Endothelial cell of umbilical vein (primary cell): ENCODE measurements at regions not wholly inside any gene's neighbourhood (a gene's known extent, or its start where the extent isn't known, plus 50 kb on each side); places are given as distances from the start of the nearest gene placed in this dataset.

Experiments
- BruUV-seq: library from RNA; stranded (reverse); fragments of 400-500 nt; replicated peaks from 2 replicates; lab custom pipeline; 2021; lab: Mats Ljungman, UMichigan
- CTCF ChIA-PET: fragments of 300-600, 350-600 bp; sonication (Branson Sonifier 250); formaldehyde crosslinking; loops from one replicate; lab custom pipeline; 2021; ENCODE audit warnings: antibody characterized with exemption, inconsistent platforms; lab: Charles Lee
- POLR2A ChIA-PET: fragments of 300-600, 350-600 bp; sonication (Branson Sonifier 250); formaldehyde crosslinking; loops from one replicate; lab custom pipeline; 2021; ENCODE audit warnings: antibody characterized with exemption, inconsistent platforms; lab: Charles Lee
- DNase-seq: peaks from one replicate; pipeline ENCODE4 v3.0.0-alpha.2; 2011; ENCODE audit warnings: low read depth, low spot score
- FAIRE-seq: peaks from 2 replicates; lab custom pipeline; 2011; peaks lifted over from hg19 to GRCh38; lab: Jason Lieb, UNC
- H2AFZ ChIP-seq: 2 replicates; pipeline ENCODE4 v1.6.0; 2012; ENCODE audit warnings: low read depth, low read length, control low read depth, inconsistent platforms
- H3K27ac ChIP-seq: 2 replicates; pipeline ENCODE4 v1.5.1; 2011; ENCODE audit warnings: low read depth, mild to moderate bottlenecking, control low read depth, low read length, moderate library complexity; ENCODE audit not compliant: insufficient read depth
- H3K27me3 ChIP-seq, 2 experiments: 2 replicates each; pipeline versions ENCODE4 v1.6.0 to v1.6.1; 2011; ENCODE audit warnings: low read length in 2 of 2, mixed read lengths in 1 of 2; ENCODE audit not compliant: control insufficient read depth in 2 of 2, insufficient read depth in 2 of 2
- H3K36me3 ChIP-seq, 2 experiments: 2 replicates in 1 of 2; 3 replicates in 1 of 2; pipeline ENCODE4 v1.5.1; 2011; ENCODE audit warnings: low read length in 2 of 2, mild to moderate bottlenecking in 1 of 2, moderate library complexity in 1 of 2; ENCODE audit not compliant: control insufficient read depth in 2 of 2, insufficient read depth in 2 of 2; ENCODE audit errors: extremely low read depth in 1 of 2
- H3K4me1 ChIP-seq: 3 replicates; pipeline ENCODE4 v1.5.1; 2011; ENCODE audit warnings: mild to moderate bottlenecking, low read length; ENCODE audit not compliant: control insufficient read depth, insufficient read depth; ENCODE audit errors: extremely low read depth
- H3K4me2 ChIP-seq: 2 replicates; pipeline ENCODE4 v1.6.1; 2011; ENCODE audit warnings: low read length, control low read depth, mixed read lengths; ENCODE audit not compliant: insufficient read depth
- H3K4me3 ChIP-seq, 3 experiments: fragments of 200-600 bp in 1 of 3; sonication (generic), shearing (Covaris generic) in 1 of 3; replicated peaks in 1 of 3; 2 replicates each; pipeline ENCODE4 v1.5.1; 2011 to 2016; ENCODE audit warnings: control low read depth in 3 of 3, low read length in 3 of 3, mild to moderate bottlenecking in 2 of 3, inconsistent platforms in 1 of 3, low read depth in 1 of 3, moderate library complexity in 1 of 3; ENCODE audit not compliant: insufficient read depth in 1 of 3
- H3K79me2 ChIP-seq: 2 replicates; pipeline ENCODE4 v1.6.0; 2012; ENCODE audit warnings: low read length, inconsistent platforms; ENCODE audit not compliant: control insufficient read depth, insufficient read depth
- H3K9ac ChIP-seq: replicated peaks from 2 replicates; pipeline ENCODE3; 2011; ENCODE audit warnings: low read length, control low read depth; ENCODE audit not compliant: insufficient read depth; ENCODE audit errors: extremely low read depth
- H3K9me1 ChIP-seq: replicated peaks from 3 replicates; pipeline ENCODE4 v1.6.0; 2011; ENCODE audit warnings: mild to moderate bottlenecking, low read length; ENCODE audit not compliant: control insufficient read depth, insufficient read depth; ENCODE audit errors: extremely low read depth
- H3K9me3 ChIP-seq: replicated peaks from 2 replicates; pipeline ENCODE4 v1.5.1; 2012; ENCODE audit warnings: low read length, inconsistent platforms; ENCODE audit not compliant: control insufficient read depth, insufficient read depth
- H4K20me1 ChIP-seq: replicated peaks from 2 replicates; pipeline ENCODE3; 2011; ENCODE audit warnings: mild to moderate bottlenecking, low read length; ENCODE audit not compliant: control insufficient read depth, insufficient read depth; ENCODE audit errors: extremely low read depth
- EZH2 ChIP-seq: IDR thresholded peaks from 2 replicates; pipeline ENCODE4 v1.6.1; 2012; ENCODE audit warnings: borderline replicate concordance, low read depth, mild to moderate bottlenecking, moderate library complexity, low read length, inconsistent platforms; ENCODE audit not compliant: severe bottlenecking
- FOS ChIP-seq: IDR thresholded peaks from 2 replicates; pipeline ENCODE4 v1.6.1; 2011; ENCODE audit warnings: mild to moderate bottlenecking, low read length, moderate library complexity, borderline replicate concordance; ENCODE audit not compliant: insufficient read depth
- GATA2 ChIP-seq: IDR thresholded peaks from 2 replicates; pipeline ENCODE4 v1.7.0; 2011; ENCODE audit warnings: low read depth, mild to moderate bottlenecking, moderate library complexity, mixed read lengths, low read length; ENCODE audit not compliant: insufficient read length, insufficient read depth
- JUN ChIP-seq: IDR thresholded peaks from 2 replicates; pipeline ENCODE4 v1.6.1; 2011; ENCODE audit warnings: borderline replicate concordance, low read depth; ENCODE audit not compliant: insufficient read length, insufficient read depth
- MYC ChIP-seq: IDR thresholded peaks from one replicate; pipeline ENCODE4 v1.6.1; 2011; ENCODE audit warnings: mild to moderate bottlenecking, low read depth, low read length
- POLR2A ChIP-seq: IDR thresholded peaks from 2 replicates; pipeline ENCODE4 v1.6.1; 2012; ENCODE audit warnings: low read depth, mild to moderate bottlenecking, control low read depth, low read length
- POLR2AphosphoS5 ChIP-seq: IDR thresholded peaks from 2 replicates; pipeline ENCODE4 v1.6.1; 2012; ENCODE audit warnings: low read depth, mild to moderate bottlenecking, control low read depth, low read length, moderate library complexity; ENCODE audit not compliant: insufficient read depth
- dilution Hi-C: fragments of 300-500 bp; cut with MboI; formaldehyde crosslinking; loops from one replicate; pipeline ENCODE4 v1.15.0; 2019; ENCODE audit warnings: low sequenced_read_pairs; ENCODE audit not compliant: extremely low pct_ligation_motif_present
- intact Hi-C: fragments of 100-400 bp; cut with micrococcal nuclease; formaldehyde crosslinking; loops from one replicate; pipeline ENCODE4 v1.10.0; 2022
- TF ChIP-seq, protein P1 (sequence below): IDR thresholded peaks from 2 replicates; pipeline ENCODE4 v1.6.1; 2011; ENCODE audit not compliant: insufficient read depth, insufficient read length
- TF ChIP-seq, protein P2 (sequence below), 2 donors: IDR thresholded peaks; 1 replicate in 1 of 2; 2 replicates in 1 of 2; pipeline ENCODE4 v1.5.1; 2011; ENCODE audit warnings: low read length in 2 of 2, mild to moderate bottlenecking in 2 of 2, moderate library complexity in 2 of 2, control low read depth in 1 of 2, inconsistent platforms in 1 of 2, low read depth in 1 of 2; ENCODE audit not compliant: insufficient read depth in 1 of 2; ENCODE audit errors: extremely low read depth in 1 of 2

DNA sequence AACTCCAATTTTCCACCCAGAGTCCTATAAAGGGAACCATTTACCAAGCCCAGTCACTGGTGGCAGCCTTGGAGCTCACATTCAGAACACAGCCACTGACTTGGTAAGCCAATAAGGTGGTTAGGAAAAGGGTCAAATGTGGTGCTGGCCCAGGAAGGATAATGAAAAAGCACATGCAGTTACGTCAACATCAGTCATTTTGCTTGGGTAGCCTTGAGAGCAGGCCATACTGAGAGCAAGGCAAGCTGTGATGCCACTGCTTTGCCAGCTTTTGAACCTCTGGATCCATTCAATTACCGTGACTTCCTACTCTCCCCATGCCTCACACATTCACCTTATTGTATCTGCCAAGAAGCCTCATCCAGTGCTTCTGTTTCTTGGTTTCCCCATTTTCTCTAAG lies 253.6 kb downstream of the OPA1 start:
- no peak overlapping the region for H3K27ac ChIP-seq
- TF ChIP-seq, protein P1, sequence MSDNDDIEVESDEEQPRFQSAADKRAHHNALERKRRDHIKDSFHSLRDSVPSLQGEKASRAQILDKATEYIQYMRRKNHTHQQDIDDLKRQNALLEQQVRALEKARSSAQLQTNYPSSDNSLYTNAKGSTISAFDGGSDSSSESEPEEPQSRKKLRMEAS: no peak
- no peak for TF ChIP-seq FOS
- TF ChIP-seq EZH2: no peak
- TF ChIP-seq, protein P2, sequence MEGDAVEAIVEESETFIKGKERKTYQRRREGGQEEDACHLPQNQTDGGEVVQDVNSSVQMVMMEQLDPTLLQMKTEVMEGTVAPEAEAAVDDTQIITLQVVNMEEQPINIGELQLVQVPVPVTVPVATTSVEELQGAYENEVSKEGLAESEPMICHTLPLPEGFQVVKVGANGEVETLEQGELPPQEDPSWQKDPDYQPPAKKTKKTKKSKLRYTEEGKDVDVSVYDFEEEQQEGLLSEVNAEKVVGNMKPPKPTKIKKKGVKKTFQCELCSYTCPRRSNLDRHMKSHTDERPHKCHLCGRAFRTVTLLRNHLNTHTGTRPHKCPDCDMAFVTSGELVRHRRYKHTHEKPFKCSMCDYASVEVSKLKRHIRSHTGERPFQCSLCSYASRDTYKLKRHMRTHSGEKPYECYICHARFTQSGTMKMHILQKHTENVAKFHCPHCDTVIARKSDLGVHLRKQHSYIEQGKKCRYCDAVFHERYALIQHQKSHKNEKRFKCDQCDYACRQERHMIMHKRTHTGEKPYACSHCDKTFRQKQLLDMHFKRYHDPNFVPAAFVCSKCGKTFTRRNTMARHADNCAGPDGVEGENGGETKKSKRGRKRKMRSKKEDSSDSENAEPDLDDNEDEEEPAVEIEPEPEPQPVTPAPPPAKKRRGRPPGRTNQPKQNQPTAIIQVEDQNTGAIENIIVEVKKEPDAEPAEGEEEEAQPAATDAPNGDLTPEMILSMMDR (IDR thresholded peaks at IDR 0.05; ENCODE audit: extremely low read depth in 1 of 2, insufficient read depth in 1 of 2, low read depth in 1 of 2, low read length in 2 of 2): no peak
- TF ChIP-seq POLR2AphosphoS5: no peak
- TF ChIP-seq GATA2: no peak
- no peak for TF ChIP-seq MYC
- no peak for TF ChIP-seq POLR2A
- no peak for TF ChIP-seq JUN
- FAIRE-seq (no peak), DNase-seq (no peak)
- POLR2A ChIA-PET: interaction anchor here (0.6 kb wide), 1 partner anchor 261 kb away, joined by 3 read pairs; no protein-coding TSS in a partner anchor
- dilution Hi-C loops: no loop called here
- no peaks in the 10 kb centered on the region for H3K79me2 ChIP-seq
- no peak overlapping the region for H2AFZ ChIP-seq
- no peak overlapping the region for H3K4me3 ChIP-seq
- H3K4me2 ChIP-seq: no peak overlapping the region
- no peaks in the 10 kb centered on the region for H3K9me1 ChIP-seq
- no peaks in the 10 kb centered on the region for H3K9me3 ChIP-seq
- intact Hi-C loops: no loop called here
- H3K9ac ChIP-seq: no peak overlapping the region
- CTCF ChIA-PET: interaction anchor here (0.9 kb wide), 1 partner anchor 65 kb away, joined by 3 read pairs; no protein-coding TSS in a partner anchor
- H3K4me1 ChIP-seq: peaks cover 1% of the 10 kb centered on the region
- BruUV-seq: no TSS peak
- H3K36me3 ChIP-seq: no peaks in the 10 kb centered on the region
- no peaks in the 10 kb centered on the region for H4K20me1 ChIP-seq
- peaks cover 2 to 5% of the 10 kb centered on the region in 2 experiments for H3K27me3 ChIP-seq
